B cell (primary cell): ENCODE measurements at regions not wholly inside any gene's neighbourhood (a gene's known extent, or its start where the extent isn't known, plus 50 kb on each side); places are given as distances from the start of the nearest gene placed in this dataset.

ENCODE experiments used
- ATAC-seq: fragments of 200-7000 bp; cut with Tn5 transposase; one replicate; pipeline ENCODE4 v1.10.0; 2021; ENCODE audit warnings: low read depth, mild to moderate bottlenecking, moderate number of reproducible peaks, moderate library complexity
- CTCF ChIA-PET: fragments of 350-600 bp; sonication (Branson Sonifier 250); formaldehyde crosslinking; loops from one replicate; lab custom pipeline; 2021; ENCODE audit warnings: antibody characterized with exemption, inconsistent platforms; lab: Charles Lee
- POLR2A ChIA-PET: fragments of 350-600 bp; sonication (Branson Sonifier 250); formaldehyde crosslinking; loops from one replicate; lab custom pipeline; 2021; ENCODE audit warnings: antibody characterized with exemption; lab: Charles Lee
- DNase-seq: peaks from one replicate; pipeline ENCODE4 v3.0.0; 2013
- H2AFZ ChIP-seq: 2 replicates; pipeline ENCODE4 v1.6.1; 2012; ENCODE audit warnings: mild to moderate bottlenecking, low read depth, low read length; ENCODE audit not compliant: insufficient read depth, poor library complexity, severe bottlenecking
- H3K27ac ChIP-seq, 2 donors: 1 replicate in 1 of 2; 2 replicates in 1 of 2; pipeline ENCODE4 v1.5.1; 2012 to 2013; ENCODE audit warnings: low read length in 2 of 2, mild to moderate bottlenecking in 2 of 2, moderate library complexity in 1 of 2
- H3K27me3 ChIP-seq, 4 experiments: fragments of 200-600 bp in 1 of 4; sonication (generic) in 1 of 4; replicated peaks in 1 of 4; 1 replicate in 2 of 4; 2 replicates in 2 of 4; pipeline versions ENCODE4 v1.6.1 to v1.7.0; 2013 to 2016; ENCODE audit warnings: low read length in 3 of 4, mild to moderate bottlenecking in 2 of 4, mixed read lengths in 1 of 4, moderate library complexity in 1 of 4; ENCODE audit not compliant: insufficient read depth in 4 of 4, control insufficient read depth in 3 of 4; ENCODE audit errors: control extremely low read depth in 1 of 4
- H3K36me3 ChIP-seq, 2 experiments: replicated peaks in 1 of 2; 1 replicate in 1 of 2; 2 replicates in 1 of 2; pipeline versions ENCODE4 v1.6.1 to v1.7.1; 2013; ENCODE audit warnings: low read length in 1 of 2; ENCODE audit not compliant: insufficient read depth in 2 of 2, control insufficient read depth in 1 of 2; ENCODE audit errors: control extremely low read depth in 1 of 2, extremely low read depth in 1 of 2
- H3K4me1 ChIP-seq, 2 donors: fragments of 200-600 bp in 1 of 2; sonication (generic) in 1 of 2; 1 replicate in 1 of 2; 2 replicates in 1 of 2; pipeline versions ENCODE4 v1.5.1 to v1.6.1; 2013 to 2017; ENCODE audit warnings: low read length in 2 of 2; ENCODE audit not compliant: control insufficient read depth in 2 of 2, insufficient read depth in 2 of 2
- H3K4me2 ChIP-seq: replicated peaks from 2 replicates; pipeline ENCODE3; 2012; ENCODE audit warnings: mild to moderate bottlenecking, low read depth, low read length; ENCODE audit not compliant: poor library complexity, severe bottlenecking
- H3K4me3 ChIP-seq, 5 experiments: fragments of 200-600 bp in 1 of 5; sonication (generic) in 1 of 5; 1 replicate in 3 of 5; 2 replicates in 2 of 5; pipeline versions ENCODE4 v1.5.1 to v1.7.0; 2011 to 2016; ENCODE audit warnings: low read length in 4 of 5, mild to moderate bottlenecking in 4 of 5, low read depth in 2 of 5, control low read depth in 1 of 5, moderate library complexity in 1 of 5; ENCODE audit not compliant: insufficient read depth in 1 of 5; ENCODE audit errors: control extremely low read depth in 1 of 5, extremely low read depth in 1 of 5
- H3K79me2 ChIP-seq: fragments of 200-600 bp; sonication (generic); one replicate; pipeline ENCODE4 v1.6.0; 2016; ENCODE audit warnings: low read length; ENCODE audit not compliant: control insufficient read depth, insufficient read depth
- H3K9ac ChIP-seq: fragments of 200-600 bp; sonication (generic); 2 replicates; pipeline ENCODE4 v1.6.1; 2017; ENCODE audit warnings: mild to moderate bottlenecking, low read length, moderate library complexity
- H3K9me3 ChIP-seq, 3 donors: one replicate each; pipeline versions ENCODE4 v1.6.1 to v1.7.1; 2013; ENCODE audit warnings: low read length in 2 of 3; ENCODE audit not compliant: control insufficient read depth in 2 of 3, insufficient read depth in 1 of 3; ENCODE audit errors: control extremely low read depth in 1 of 3
- H4K20me1 ChIP-seq: 2 replicates; pipeline ENCODE4 v1.6.0; 2012; ENCODE audit warnings: mild to moderate bottlenecking, low read length; ENCODE audit not compliant: insufficient read depth, control insufficient read depth, poor library complexity, severe bottlenecking
- H3K27ac Mint-ChIP-seq: one replicate; pipeline ENCODE4 v1.8.0; 2021; ENCODE audit warnings: mixed read lengths
- H3K27me3 Mint-ChIP-seq: one replicate; pipeline ENCODE4 v1.8.0; 2021; ENCODE audit warnings: mixed read lengths
- H3K4me1 Mint-ChIP-seq: one replicate; pipeline ENCODE4 v1.8.0; 2021; ENCODE audit warnings: mixed read lengths
- H3K4me3 Mint-ChIP-seq: one replicate; pipeline ENCODE4 v1.8.0; 2021; ENCODE audit warnings: mixed read lengths
- H3K9me3 Mint-ChIP-seq: one replicate; pipeline ENCODE4 v1.8.0; 2022; ENCODE audit warnings: mixed read lengths; ENCODE audit not compliant: insufficient read depth
- CTCF ChIP-seq: fragments of 200-600 bp; IDR thresholded peaks from one replicate; pipeline ENCODE4 v1.8.0; 2022; ENCODE audit warnings: antibody characterized with exemption, mild to moderate bottlenecking
- EZH2 ChIP-seq: IDR thresholded peaks from 2 replicates; pipeline ENCODE4 v1.6.1; 2012; ENCODE audit warnings: borderline replicate concordance, low read depth, mild to moderate bottlenecking, moderate library complexity, low read length; ENCODE audit not compliant: insufficient read depth, poor library complexity, severe bottlenecking
- WGBS: methylation state at CpG from one replicate; pipeline ENCODE4 v1.1.5; 2013; ENCODE audit warnings: missing lambda C conversion rate; ENCODE audit not compliant: insufficient coverage; 5-methylcytosine and 5-hydroxymethylcytosine counted together
- intact Hi-C: fragments of 100-400 bp; cut with micrococcal nuclease; formaldehyde crosslinking; loops from one replicate; pipeline ENCODE4 v1.10.0; 2022

- no peak overlapping the region for H3K4me2 ChIP-seq
- H3K4me3 ChIP-seq: no peak overlapping the region
- ChIA-PET POLR2A (no interaction called here), CTCF (no interaction called here)
- H3K4me3 Mint-ChIP-seq: no peak overlapping the region
- H3K4me1 Mint-ChIP-seq: no peaks in the 10 kb centered on the region
- DNase-seq (no peak), ATAC-seq (no peak)
- H3K27me3 Mint-ChIP-seq: no peaks in the 10 kb centered on the region
- intact Hi-C loops: no loop called here
- peaks cover 0 to 3% (median 0%) of the 10 kb centered on the region in 3 donors for H3K9me3 ChIP-seq
- H3K4me1 ChIP-seq: no peaks in the 10 kb centered on the region
- peak overlapping the region; percentile 2 for H2AFZ ChIP-seq
- no peaks in the 10 kb centered on the region for H3K36me3 ChIP-seq
- no peaks in the 10 kb centered on the region for H3K79me2 ChIP-seq
- H4K20me1 ChIP-seq: no peaks in the 10 kb centered on the region
- no peak overlapping the region for H3K27ac ChIP-seq
- no peaks in the 10 kb centered on the region for H3K27me3 ChIP-seq
- WGBS: 94% methylated on average over 12 of the region's 18 CpGs
- H3K9ac ChIP-seq: no peak overlapping the region
- H3K27ac Mint-ChIP-seq: no peak overlapping the region
- TF ChIP-seq EZH2: no peak
- no peak for TF ChIP-seq CTCF
- H3K9me3 Mint-ChIP-seq: no peaks in the 10 kb centered on the region
These were observed 112.6 kb upstream of the SLC24A3 start for GRCh38 chr20:19099596-19100545.

GRCh38 chr20:19100975-19101374, 111.5 kb upstream of the SLC24A3 start:
- CTCF ChIA-PET: no interaction called here
- no peaks in the 10 kb centered on the region for H3K4me1 Mint-ChIP-seq

More at GRCh38 chr20:19100975-19101374, 111.5 kb upstream of the SLC24A3 start:
- Mint-ChIP-seq H3K27me3 (no peaks in the 10 kb centered on the region), H3K27ac (no peak overlapping the region), H3K9me3 (no peaks in the 10 kb centered on the region), H3K4me3 (no peak overlapping the region)
- no peaks in the 10 kb centered on the region for H3K4me1 ChIP-seq
- no peak for ATAC-seq
- H2AFZ ChIP-seq: no peak overlapping the region
- POLR2A ChIA-PET: no interaction called here
- H3K27me3 ChIP-seq: no peaks in the 10 kb centered on the region
- no peaks in the 10 kb centered on the region for H3K79me2 ChIP-seq
- H3K4me2 ChIP-seq: no peak overlapping the region
- no peak for TF ChIP-seq EZH2
- intact Hi-C loops: no loop called here
- H3K9me3 ChIP-seq: peaks cover 0 to 3% (median 0%) of the 10 kb centered on the region in 3 donors
- no peak overlapping the region for H3K4me3 ChIP-seq
- H3K9ac ChIP-seq: no peak overlapping the region
- H3K27ac ChIP-seq: no peak overlapping the region
- DNase-seq: no peak
- H3K36me3 ChIP-seq: no peaks in the 10 kb centered on the region
- H4K20me1 ChIP-seq: no peaks in the 10 kb centered on the region
- WGBS: 100% methylated on average over 3 of the region's 4 CpGs
